OCI-LY7 (cell line): ENCODE measurements at regions not wholly inside any gene's neighbourhood (a gene's known extent, or its start where the extent isn't known, plus 50 kb on each side); places are given as distances from the start of the nearest gene placed in this dataset.

Experiments used
- EZH2phosphoT487 ChIP-seq: fragments of 200-600 bp; sonication (generic); IDR thresholded peaks from 2 replicates; pipeline ENCODE4 v1.6.1; 2018; ENCODE audit warnings: low read depth, borderline replicate concordance, mild to moderate bottlenecking, mixed run types, antibody characterized with exemption, low read length, moderate library complexity, mixed read lengths
- TF ChIP-seq, protein P1 (sequence below): fragments of 200-600 bp; sonication (generic); conservative IDR thresholded peaks from 2 replicates; pipeline ENCODE4 v1.5.1; 2014; ENCODE audit warnings: mild to moderate bottlenecking, antibody characterized with exemption, low read length, moderate library complexity, mixed read lengths

GRCh38 chr2:220893411-220893810, 678.7 kb downstream of the EPHA4 start:
- TF ChIP-seq, protein P1, sequence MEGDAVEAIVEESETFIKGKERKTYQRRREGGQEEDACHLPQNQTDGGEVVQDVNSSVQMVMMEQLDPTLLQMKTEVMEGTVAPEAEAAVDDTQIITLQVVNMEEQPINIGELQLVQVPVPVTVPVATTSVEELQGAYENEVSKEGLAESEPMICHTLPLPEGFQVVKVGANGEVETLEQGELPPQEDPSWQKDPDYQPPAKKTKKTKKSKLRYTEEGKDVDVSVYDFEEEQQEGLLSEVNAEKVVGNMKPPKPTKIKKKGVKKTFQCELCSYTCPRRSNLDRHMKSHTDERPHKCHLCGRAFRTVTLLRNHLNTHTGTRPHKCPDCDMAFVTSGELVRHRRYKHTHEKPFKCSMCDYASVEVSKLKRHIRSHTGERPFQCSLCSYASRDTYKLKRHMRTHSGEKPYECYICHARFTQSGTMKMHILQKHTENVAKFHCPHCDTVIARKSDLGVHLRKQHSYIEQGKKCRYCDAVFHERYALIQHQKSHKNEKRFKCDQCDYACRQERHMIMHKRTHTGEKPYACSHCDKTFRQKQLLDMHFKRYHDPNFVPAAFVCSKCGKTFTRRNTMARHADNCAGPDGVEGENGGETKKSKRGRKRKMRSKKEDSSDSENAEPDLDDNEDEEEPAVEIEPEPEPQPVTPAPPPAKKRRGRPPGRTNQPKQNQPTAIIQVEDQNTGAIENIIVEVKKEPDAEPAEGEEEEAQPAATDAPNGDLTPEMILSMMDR, result no peak
- no peak for TF ChIP-seq EZH2phosphoT487
